GM23248 (cell line): ENCODE measurements at regions not wholly inside any gene's neighbourhood (a gene's known extent, or its start where the extent isn't known, plus 50 kb on each side); places are given as distances from the start of the nearest gene placed in this dataset.

Source experiments
- DNase-seq: peaks from one replicate; pipeline ENCODE4 v3.0.0-alpha.2; 2015
- H2AFZ ChIP-seq: fragments of 200-600 bp; sonication (generic); 2 replicates; pipeline ENCODE4 v1.6.1; 2016; ENCODE audit warnings: antibody characterized with exemption
- H3F3A ChIP-seq: fragments of 200-600 bp; sonication (generic); 2 replicates; pipeline ENCODE4 v1.6.1; 2016; ENCODE audit warnings: mild to moderate bottlenecking, antibody characterized with exemption, mixed run types; ENCODE audit not compliant: insufficient read depth
- H3K27ac ChIP-seq: fragments of 200-600 bp; sonication (generic); 2 replicates; pipeline ENCODE4 v1.5.1; 2016; ENCODE audit warnings: mild to moderate bottlenecking
- H3K27me3 ChIP-seq: fragments of 200-600 bp; sonication (generic); replicated peaks from 2 replicates; pipeline ENCODE4 v1.6.1; 2016; ENCODE audit warnings: mild to moderate bottlenecking; ENCODE audit not compliant: insufficient read depth
- H3K36me3 ChIP-seq: fragments of 200-600 bp; sonication (generic); 2 replicates; pipeline ENCODE4 v1.6.1; 2016; ENCODE audit warnings: low read depth, mild to moderate bottlenecking
- H3K4me1 ChIP-seq: fragments of 200-600 bp; sonication (generic); 2 replicates; pipeline ENCODE4 v1.6.1; 2016; ENCODE audit warnings: mild to moderate bottlenecking; ENCODE audit not compliant: insufficient read depth
- H3K4me2 ChIP-seq: fragments of 200-600 bp; sonication (generic); one replicate; pipeline ENCODE4 v1.6.1; 2016; ENCODE audit warnings: mild to moderate bottlenecking; ENCODE audit not compliant: unreplicated experiment
- H3K4me3 ChIP-seq: fragments of 200-600 bp; sonication (generic); 2 replicates; pipeline ENCODE4 v1.5.1; 2016; ENCODE audit warnings: mild to moderate bottlenecking
- H3K79me2 ChIP-seq: fragments of 200-600 bp; sonication (generic); 2 replicates; pipeline ENCODE4 v1.6.1; 2016; ENCODE audit warnings: mild to moderate bottlenecking; ENCODE audit not compliant: insufficient read depth
- H3K9ac ChIP-seq: fragments of 200-600 bp; sonication (generic); 2 replicates; pipeline ENCODE4 v1.6.1; 2016; ENCODE audit warnings: mild to moderate bottlenecking
- H3K9me2 ChIP-seq: fragments of 200-600 bp; sonication (generic); 2 replicates; pipeline ENCODE4 v1.6.1; 2016; ENCODE audit warnings: mixed run types, mild to moderate bottlenecking, moderate library complexity; ENCODE audit not compliant: insufficient read depth
- H3K9me3 ChIP-seq: fragments of 200-600 bp; sonication (generic); one replicate; pipeline ENCODE4 v1.6.1; 2017; ENCODE audit warnings: low read depth
- H4K20me1 ChIP-seq: fragments of 200-600 bp; sonication (generic); 2 replicates; pipeline ENCODE4 v1.6.0; 2016; ENCODE audit not compliant: insufficient read depth
- EZH2 ChIP-seq: fragments of 200-600 bp; sonication (generic); IDR thresholded peaks from 2 replicates; pipeline ENCODE4 v1.6.1; 2018; ENCODE audit warnings: antibody characterized with exemption, mild to moderate bottlenecking; ENCODE audit not compliant: insufficient read depth, poor library complexity, severe bottlenecking
- EZH2phosphoT487 ChIP-seq: fragments of 200-600 bp; sonication (generic); IDR thresholded peaks from 2 replicates; pipeline ENCODE4 v1.6.1; 2018; ENCODE audit warnings: antibody characterized with exemption, moderate library complexity, mild to moderate bottlenecking, low read depth; ENCODE audit not compliant: insufficient read depth
- WGBS, 2 experiments: methylation state at CpG; one replicate each; pipeline ENCODE4 v1.1.6; 2015 to 2017; ENCODE audit warnings: low lambda C conversion rate in 2 of 2, low coverage in 1 of 2; ENCODE audit errors: missing lambda C conversion rate in 2 of 2; 5-methylcytosine and 5-hydroxymethylcytosine counted together
- in situ Hi-C: fragments of 300-500 bp; cut with MboI; formaldehyde crosslinking; loops from 2 replicates; pipeline ENCODE4 v1.15.0; 2020

DNA sequence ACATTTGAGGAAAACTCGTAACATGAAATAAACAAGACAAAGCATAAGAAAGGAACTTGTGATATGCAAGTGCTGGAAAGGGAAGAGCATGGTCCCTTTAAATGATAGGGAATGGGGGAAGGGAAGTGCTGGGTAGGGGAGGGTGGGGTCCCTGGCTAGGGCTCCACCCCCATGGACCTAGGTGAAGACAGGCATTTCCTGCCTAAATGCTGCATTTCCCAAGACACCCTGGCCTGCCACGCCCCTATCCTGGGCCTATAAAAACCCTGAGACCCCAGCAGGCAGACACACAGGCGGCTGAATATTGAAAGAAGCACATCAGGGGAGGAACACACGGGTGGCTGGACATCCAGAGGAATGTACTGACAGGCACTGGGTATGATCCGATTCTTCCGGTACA lies 499.9 kb downstream of the ZEB2 start:
- WGBS, 2 experiments = 96 to 99% methylated on average over 6 of the region's 6 CpGs
- H3K9me2 ChIP-seq = no peaks in the 10 kb centered on the region
- TF ChIP-seq EZH2phosphoT487 (no peak), EZH2 (no peak)
- no peak overlapping the region for H3K4me3 ChIP-seq
- no peaks in the 10 kb centered on the region for H4K20me1 ChIP-seq
- H2AFZ ChIP-seq = no peak overlapping the region
- no peak overlapping the region for H3K27ac ChIP-seq
- in situ Hi-C loops = no loop called here
- no peaks in the 10 kb centered on the region for H3K36me3 ChIP-seq
- no peak overlapping the region for H3K9ac ChIP-seq
- no peak overlapping the region for H3K4me2 ChIP-seq
- H3F3A ChIP-seq = peaks cover 15% of the 10 kb centered on the region
- H3K27me3 ChIP-seq = no peaks in the 10 kb centered on the region
- no peaks in the 10 kb centered on the region for H3K79me2 ChIP-seq
- peaks cover 14% of the 10 kb centered on the region for H3K4me1 ChIP-seq
- peaks cover 6% of the 10 kb centered on the region for H3K9me3 ChIP-seq
- DNase-seq = no peak

DNA sequence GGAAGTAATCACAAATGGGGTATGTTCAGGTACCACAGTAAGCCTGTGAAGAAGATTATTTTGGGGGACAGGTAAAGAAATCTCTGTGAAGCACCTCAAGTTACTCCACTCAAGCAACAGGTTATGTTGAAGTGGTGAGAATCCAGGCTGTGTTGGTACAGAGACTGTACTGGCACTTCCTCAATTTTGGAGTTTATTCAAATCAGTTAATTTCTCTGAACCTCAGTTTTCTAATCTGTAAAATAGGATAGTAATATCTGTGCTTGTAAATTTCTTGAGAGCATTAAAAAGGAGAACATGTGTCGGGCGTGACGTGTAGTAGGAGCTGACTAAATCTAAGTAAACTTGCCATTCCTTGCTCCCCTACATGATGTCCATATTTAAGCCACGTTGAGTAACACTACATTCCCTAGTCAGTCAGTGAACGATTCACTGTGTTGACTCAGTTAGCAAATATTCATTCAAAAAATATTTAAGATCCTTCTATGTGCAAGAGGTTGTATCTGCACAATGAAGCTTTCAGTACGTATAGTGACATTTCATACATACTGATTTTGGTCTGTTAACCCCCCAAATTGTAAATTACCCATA lies 504.2 kb downstream of the ZEB2 start:
- Histone ChIP-seq H3F3A (peaks cover 25% of the 10 kb centered on the region), H3K27me3 (no peaks in the 10 kb centered on the region), H3K9ac (no peak overlapping the region), H3K36me3 (no peaks in the 10 kb centered on the region), H2AFZ (no peak overlapping the region), H3K4me3 (peak overlapping the region; percentile 35; the same call in 1 of the 2 replicates), H3K27ac (peak overlapping the region; percentile 57), H3K79me2 (no peaks in the 10 kb centered on the region), H3K4me1 (peaks cover 28% of the 10 kb centered on the region), H3K9me2 (no peaks in the 10 kb centered on the region), H3K4me2 (peak overlapping the region; percentile 76), H3K9me3 (no peaks in the 10 kb centered on the region), H4K20me1 (no peaks in the 10 kb centered on the region)
- in situ Hi-C loops = no loop called here
- no peak for TF ChIP-seq EZH2phosphoT487
- no peak for TF ChIP-seq EZH2
- 7 to 9% methylated on average over 6 of the region's 6 CpGs for WGBS, 2 experiments
- peak; percentile 96 for DNase-seq

DNA sequence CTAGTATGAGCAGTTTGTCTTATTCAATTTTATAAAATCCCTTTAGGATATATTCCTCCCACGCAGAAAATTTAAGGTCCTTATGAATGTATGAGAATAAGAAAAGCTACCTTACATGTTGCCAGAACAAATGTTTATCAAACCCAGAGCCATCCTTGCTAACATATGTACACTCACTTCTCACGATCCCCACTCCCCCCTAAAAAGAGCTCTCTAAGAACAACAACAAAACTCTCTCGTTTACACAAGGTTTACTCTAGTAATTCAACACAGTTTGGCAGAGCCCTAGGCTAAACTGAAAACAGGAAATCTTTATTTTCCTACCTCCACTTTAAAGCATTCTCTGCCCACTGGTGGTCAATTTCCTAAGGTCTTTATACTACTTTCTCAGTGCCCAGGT lies 504.9 kb downstream of the ZEB2 start:
- peaks cover 25% of the 10 kb centered on the region for H3F3A ChIP-seq
- in situ Hi-C loops = no loop called here
- H3K4me3 ChIP-seq = no peak overlapping the region
- TF ChIP-seq EZH2phosphoT487 (no peak), EZH2 (no peak)
- H3K9me2 ChIP-seq = no peaks in the 10 kb centered on the region
- no peaks in the 10 kb centered on the region for H3K27me3 ChIP-seq
- no peaks in the 10 kb centered on the region for H4K20me1 ChIP-seq
- H3K4me2 ChIP-seq = peak overlapping the region; percentile 67
- H2AFZ ChIP-seq = no peak overlapping the region
- H3K9ac ChIP-seq = peak overlapping the region; percentile 32; the same call in 1 of the 2 replicates
- H3K36me3 ChIP-seq = no peaks in the 10 kb centered on the region
- H3K27ac ChIP-seq = peak overlapping the region; percentile 57
- H3K4me1 ChIP-seq = peaks cover 28% of the 10 kb centered on the region
- H3K9me3 ChIP-seq = no peaks in the 10 kb centered on the region
- WGBS, 2 experiments = 36 to 43% methylated on average over 3 of the region's 3 CpGs
- peak; percentile 20 for DNase-seq
- no peaks in the 10 kb centered on the region for H3K79me2 ChIP-seq

DNA sequence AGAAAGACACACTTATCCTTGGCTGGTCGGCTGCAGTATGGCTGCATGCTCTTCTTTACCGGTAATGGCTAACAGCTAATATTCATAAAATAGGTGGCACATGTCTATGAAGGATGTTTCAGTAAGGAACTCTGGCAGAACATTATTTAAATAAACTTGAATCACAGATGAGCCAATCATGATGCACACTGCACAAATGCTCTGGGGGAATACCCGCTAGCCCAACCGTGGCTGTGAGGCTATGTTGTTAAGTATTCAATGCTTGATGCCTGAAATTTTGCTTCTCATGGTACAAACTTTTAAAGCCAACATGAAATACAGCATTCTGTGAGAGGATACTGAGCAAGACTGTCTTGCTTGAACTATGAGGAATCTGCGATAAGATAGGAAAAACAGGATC lies 505.8 kb downstream of the ZEB2 start:
- Histone ChIP-seq H3K9me2 (no peaks in the 10 kb centered on the region), H3K4me2 (peak overlapping the region; percentile 67), H3K4me3 (0 out of 2 replicates have a peak overlapping the region, but pooled peaks have one; percentile 3), H3K9me3 (no peaks in the 10 kb centered on the region), H2AFZ (peak overlapping the region; percentile 53), H3K27me3 (no peaks in the 10 kb centered on the region), H4K20me1 (no peaks in the 10 kb centered on the region), H3F3A (peaks cover 25% of the 10 kb centered on the region), H3K36me3 (no peaks in the 10 kb centered on the region), H3K9ac (peak overlapping the region; percentile 32), H3K79me2 (no peaks in the 10 kb centered on the region), H3K27ac (peak overlapping the region; percentile 57), H3K4me1 (peaks cover 28% of the 10 kb centered on the region)
- 14 to 19% methylated on average over 5 of the region's 5 CpGs for WGBS, 2 experiments
- peak; percentile 80 for DNase-seq
- TF ChIP-seq EZH2phosphoT487 (no peak), EZH2 (no peak)
- in situ Hi-C loops = no loop called here

DNA sequence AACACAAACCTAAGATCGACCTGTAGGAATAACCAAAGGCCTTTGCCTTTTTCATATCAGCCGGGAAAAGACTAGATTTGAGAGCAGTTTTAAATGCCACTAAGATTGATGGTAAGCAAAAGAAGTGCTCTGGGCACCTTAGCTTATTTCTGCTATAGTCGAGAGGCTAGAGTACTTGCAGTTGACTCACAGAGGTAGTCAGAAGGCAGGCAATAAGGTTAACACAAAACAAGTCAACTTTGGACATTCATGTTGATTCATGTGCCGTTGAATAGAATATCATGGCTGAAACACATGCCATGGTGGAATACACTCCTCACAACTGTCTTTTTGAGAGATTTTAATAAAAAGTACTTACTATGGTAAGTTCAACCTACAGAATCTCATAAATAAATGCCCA lies 507.6 kb downstream of the ZEB2 start:
- no peak overlapping the region for H3K27ac ChIP-seq
- DNase-seq = no peak
- H2AFZ ChIP-seq = no peak overlapping the region
- no peak overlapping the region for H3K4me3 ChIP-seq
- no peaks in the 10 kb centered on the region for H3K9me3 ChIP-seq
- H3F3A ChIP-seq = peaks cover 25% of the 10 kb centered on the region
- no peaks in the 10 kb centered on the region for H3K9me2 ChIP-seq
- H3K36me3 ChIP-seq = no peaks in the 10 kb centered on the region
- no peaks in the 10 kb centered on the region for H4K20me1 ChIP-seq
- TF ChIP-seq EZH2 = no peak
- TF ChIP-seq EZH2phosphoT487 = no peak
- H3K4me2 ChIP-seq = no peak overlapping the region
- 97 to 99% methylated on average over 4 of the region's 4 CpGs for WGBS, 2 experiments
- peaks cover 28% of the 10 kb centered on the region for H3K4me1 ChIP-seq
- H3K27me3 ChIP-seq = no peaks in the 10 kb centered on the region
- no peaks in the 10 kb centered on the region for H3K79me2 ChIP-seq
- in situ Hi-C loops = no loop called here
- H3K9ac ChIP-seq = no peak overlapping the region
